Stimulated activated CD8-positive, alpha-beta memory T cell treated with anti-CD3 and anti-CD28 coated beads, Interleukin-4, amount 100 ng/mL, for 48 hours (primary cell): ENCODE measurements at regions not wholly inside any gene's neighbourhood (a gene's known extent, or its start where the extent isn't known, plus 50 kb on each side); places are given as distances from the start of the nearest gene placed in this dataset.
"Not testable (repeated sequence)": the region's sequence is repeated elsewhere in the genome, so short reads cannot be mapped to it uniquely, and the experiment has no call there.

Experiments used
- DNase-seq: peaks from one replicate; pipeline ENCODE4 v3.0.0-alpha.2; 2020

DNA sequence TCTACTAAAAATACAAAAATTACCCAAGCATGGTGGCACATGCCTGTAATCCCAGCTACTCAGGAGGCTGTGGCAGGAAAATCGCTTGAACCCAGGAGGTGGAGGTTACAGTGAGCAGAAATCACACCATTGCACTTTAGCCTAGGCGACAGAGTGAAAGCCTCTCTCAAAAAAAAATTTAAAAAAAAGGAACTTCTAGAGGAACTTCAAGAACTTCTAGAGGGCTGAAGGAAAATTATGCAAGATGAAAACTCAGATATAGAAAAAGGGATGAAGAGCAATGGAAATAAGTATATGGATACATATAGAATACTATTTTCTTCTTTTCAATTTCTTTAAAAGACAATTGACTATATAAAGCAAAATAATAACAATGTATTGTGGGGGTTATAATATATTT is 51.2 kb upstream of the PRR5 start:
- DNase-seq = no peak

DNA sequence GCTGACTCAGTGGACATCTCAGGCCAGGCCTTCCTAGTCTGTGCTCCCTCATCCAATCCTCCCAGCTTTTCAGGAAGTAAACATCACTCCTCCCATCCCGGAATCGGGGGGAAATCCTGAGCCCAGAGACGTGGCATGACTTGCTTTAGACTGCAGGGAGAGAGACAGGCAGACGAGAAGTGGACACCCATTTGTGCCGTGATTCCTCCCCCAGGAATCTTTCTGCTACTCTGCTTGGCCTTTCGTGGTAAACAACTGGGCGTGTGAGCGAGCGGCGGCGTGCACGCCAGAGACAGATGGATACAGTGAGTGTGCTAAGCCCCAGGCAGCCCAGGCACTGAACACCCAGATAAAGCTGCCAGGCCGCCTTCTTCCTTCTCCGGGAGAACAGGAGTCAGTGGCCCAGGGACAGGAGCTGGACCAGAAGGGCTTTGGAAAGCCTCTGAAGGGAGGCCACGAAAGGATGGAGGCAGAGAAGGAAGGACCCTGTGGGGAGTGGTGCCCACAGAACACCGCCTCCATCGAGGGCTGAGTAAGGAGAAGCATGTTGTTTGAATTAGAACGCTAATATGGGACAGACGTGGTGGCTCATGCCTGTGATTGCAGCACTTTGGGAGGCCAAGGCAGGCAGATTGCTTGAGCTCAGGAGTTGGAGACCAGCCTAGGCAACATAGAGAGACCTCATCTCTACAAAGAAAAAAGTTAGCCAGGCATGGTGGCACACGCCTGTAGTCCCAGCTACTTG is 53.0 kb upstream of the PRR5 start:
- DNase-seq = no peak

- no peak for DNase-seq
Observed at GRCh38 chr22:44648085-44648820, 53.8 kb upstream of the PRR5 start.

DNA sequence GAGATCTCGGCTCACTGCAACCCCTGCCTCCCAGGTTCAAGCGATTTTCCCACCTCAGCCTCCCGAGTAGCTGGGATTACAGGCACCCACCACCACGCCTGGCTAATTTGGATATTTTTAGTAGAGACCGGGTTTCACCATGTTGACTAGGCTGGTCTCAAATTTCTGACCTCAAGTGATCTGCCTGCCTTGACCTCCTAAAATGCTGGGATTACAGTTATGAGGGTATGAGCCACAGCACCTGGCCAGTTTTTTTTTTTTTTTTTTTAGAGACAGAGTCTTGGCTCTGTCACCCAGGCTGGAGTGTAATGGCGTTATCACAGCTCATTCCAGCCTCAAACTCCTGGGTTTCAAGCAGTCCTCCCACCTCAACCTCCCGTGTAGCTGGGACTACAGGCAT is 54.9 kb upstream of the PRR5 start:
- no peak for DNase-seq

GRCh38 chr22:44646668-44647067 is 55.3 kb upstream of the PRR5 start:
- DNase-seq = no peak

DNA sequence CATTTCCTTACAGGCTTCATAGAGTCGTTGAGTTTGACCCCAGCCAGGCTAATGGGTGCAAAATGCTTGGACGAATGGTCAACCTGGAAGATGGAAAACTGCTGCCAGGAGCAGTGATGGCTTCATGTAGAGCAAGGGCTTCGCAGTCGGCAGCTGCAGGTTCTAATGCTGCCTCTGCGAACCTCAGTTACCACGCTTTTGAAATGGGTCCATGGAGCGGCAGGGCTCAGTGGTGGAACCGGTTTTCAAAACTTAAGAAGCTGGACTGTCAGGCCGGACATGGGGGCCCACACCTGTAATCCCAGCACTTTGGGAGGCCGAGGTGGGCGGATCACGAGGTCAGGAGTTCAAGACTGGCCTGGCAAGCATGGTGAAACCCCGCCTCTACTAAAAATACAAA is 55.9 kb upstream of the PRR5 start:
- no peak for DNase-seq

GRCh38 chr22:44645531-44645930 is 56.5 kb upstream of the PRR5 start:
- DNase-seq = no peak

DNA sequence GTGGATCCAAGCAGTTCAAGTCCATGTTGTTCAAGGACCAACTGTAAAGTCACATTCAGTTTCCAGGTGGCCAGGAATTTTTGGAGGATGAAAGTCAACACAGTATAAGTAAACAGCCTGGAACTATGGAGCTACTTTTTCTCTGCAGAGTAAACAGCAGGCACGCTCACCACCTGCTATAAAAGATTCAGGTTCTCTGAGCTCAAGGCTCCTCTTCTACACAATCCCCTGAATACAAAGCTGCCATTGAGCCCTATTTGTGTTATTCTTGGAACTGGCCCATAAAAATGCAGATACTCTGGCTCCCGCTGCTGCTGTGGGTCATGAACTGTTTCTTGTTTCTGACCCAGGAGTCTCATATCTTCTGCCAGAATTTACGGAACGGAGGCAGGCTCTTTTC is 56.9 kb upstream of the PRR5 start:
- no peak for DNase-seq

- not testable (repeated sequence) for DNase-seq
Observed at GRCh38 chr22:44643526-44644101, 58.4 kb upstream of the PRR5 start.

DNA sequence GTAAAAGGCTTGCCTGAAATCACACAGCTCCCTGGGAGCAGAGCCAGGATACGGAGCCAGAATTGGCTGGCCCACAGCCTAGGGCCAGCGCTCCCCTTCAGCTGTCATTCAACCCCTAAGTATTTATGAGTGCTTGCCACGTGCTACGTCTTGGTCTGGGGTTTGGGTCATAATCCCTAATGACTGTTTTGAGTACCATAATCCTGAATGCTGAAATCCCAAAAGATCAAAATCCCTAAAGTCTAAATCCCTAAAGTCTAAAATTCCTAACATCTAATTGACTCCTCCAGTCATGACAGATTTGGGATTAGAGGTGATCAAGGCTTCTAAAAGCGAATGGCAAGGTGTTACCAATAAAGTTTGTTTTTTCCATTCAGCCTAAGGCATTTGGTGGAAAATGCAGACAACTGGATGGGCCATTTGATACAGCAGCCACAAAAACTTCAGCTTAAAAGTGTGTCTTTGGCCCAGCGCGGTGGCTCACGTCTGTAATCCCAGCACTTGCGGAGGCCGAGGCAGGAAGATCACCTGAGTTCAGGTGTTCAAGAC is 59.8 kb upstream of the PRR5 start:
- DNase-seq = no peak

DNA sequence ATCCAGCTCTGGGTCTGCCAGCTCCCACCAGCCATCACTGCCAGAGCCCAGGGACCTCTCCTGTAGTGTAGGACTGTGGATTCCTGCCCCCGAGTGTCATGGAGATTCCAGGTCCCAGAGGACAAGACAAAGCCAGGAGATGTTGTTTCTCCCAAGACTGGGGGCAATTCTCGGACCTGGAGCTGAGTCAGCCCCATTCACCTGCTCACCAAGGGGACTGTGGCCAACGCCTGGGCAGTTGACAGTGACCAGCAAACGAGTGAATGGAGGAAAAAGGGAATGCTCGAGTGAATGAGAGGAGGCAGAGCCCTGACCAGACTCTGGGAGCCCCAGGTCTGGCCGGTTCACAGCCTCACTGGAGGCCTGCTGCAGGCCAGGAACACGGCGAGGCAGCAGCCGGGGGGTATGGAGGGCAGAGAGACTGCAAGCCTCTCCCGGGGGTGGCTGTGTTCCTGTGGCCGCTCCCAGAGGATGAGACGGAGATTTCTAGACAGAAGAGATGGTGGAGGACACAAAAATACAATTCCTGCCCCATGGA is 61.3 kb upstream of the PRR5 start:
- DNase-seq = no peak

DNA sequence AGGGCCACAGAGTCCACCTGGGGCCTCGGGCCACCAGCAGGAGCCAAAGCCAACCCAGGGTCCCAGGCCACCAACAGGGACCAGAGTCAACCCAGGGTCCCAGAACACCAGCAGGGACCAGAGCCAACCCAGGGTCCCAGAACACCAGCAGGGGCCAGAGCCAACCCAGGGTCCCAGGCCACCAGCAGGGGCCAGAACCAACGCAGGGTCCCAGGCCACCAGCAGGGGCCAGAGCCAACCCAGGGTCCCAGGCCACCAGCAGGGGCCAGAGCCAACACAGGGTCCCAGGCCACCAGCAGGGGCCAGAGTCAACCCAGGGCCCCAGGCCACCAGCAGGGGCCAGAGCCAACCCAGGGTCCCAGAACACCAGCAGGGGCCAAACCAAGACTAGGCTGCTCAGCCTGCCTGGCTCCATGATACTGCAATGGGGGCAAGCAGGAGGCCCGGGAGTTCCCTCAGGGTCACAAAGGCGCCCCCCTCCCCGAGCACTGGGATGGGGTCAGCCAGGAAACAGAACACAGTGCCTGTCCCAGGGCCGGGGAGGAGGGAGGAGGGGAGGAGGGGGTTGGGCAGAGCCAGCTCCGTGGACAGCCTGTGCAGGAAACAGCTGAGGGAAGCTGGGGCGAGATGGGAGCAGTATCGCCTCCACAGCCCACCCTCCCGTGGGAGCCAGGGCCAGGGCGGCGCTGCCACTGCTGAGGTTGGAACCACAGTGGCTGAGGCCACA is 62.0 kb upstream of the PRR5 start:
- no peak for DNase-seq

DNA sequence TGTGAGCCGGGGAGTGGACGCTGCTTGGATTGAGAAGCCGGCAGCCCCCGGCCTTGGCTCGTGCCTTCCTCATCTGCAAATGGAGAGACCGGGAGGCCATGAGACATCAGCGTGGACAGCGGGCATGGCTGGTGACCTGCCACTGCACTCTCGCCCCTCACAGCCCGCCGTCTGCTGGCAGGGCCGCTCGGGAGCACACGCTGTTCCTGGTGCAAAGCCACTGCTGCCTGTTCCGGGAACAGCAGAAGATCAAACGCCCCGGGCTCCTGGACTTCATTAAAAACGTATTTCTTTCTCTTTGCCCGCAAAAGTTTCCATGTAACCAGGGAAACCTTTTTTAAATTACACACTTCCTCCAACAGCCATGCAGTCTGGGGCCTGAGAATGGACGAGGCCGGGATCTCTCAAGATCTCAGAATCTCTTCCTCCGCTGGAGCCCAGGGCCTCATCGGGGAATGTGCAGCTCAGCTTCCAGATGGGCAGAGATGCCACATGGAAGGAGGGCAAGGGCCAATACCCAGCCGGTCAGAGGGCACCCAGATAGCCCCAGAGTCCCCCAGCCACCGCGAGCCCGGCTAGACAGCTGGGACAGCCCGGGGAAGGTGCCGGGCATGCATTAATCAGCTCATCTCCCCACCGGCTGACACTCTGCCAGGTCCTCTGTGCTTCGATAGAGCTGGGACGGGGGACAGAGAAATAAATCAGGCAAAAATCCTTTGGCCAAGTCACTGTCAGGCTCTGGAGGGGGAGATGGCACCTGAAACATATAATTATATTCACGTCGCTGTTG is 62.8 kb upstream of the PRR5 start:
- DNase-seq = no peak

DNA sequence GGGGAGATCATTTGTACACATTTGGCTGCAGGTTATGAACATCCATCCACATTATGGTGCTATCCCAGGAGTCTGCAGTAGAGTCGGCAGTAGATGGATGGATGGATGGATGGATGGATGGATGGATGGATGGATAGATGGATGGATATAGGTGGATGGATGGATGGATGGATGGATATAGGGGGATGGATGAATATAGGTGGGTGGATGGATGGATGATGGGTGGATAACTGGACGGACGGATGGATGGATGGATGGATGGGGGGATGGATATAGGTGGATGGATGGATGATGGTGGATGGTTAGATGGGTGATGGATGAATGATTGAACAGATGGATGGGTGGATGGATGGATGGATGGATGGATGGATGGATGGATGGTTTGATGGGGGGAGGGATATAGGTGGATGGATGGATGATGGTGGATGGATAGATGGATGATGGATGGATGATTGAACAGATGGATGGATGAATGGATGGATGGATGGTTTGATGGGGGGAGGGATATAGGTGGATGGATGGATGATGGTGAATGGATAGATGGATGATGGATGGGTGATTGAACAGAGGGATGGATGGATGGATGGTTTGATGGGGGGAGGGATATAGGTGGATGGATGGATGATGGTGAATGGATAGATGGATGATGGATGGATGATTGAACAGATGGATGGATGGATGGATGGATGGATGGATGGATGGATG is 65.3 kb upstream of the PRR5 start:
- not testable (repeated sequence) for DNase-seq

- DNase-seq = not testable (repeated sequence)
Observed at GRCh38 chr22:44635567-44635966, 66.4 kb upstream of the PRR5 start.

DNA sequence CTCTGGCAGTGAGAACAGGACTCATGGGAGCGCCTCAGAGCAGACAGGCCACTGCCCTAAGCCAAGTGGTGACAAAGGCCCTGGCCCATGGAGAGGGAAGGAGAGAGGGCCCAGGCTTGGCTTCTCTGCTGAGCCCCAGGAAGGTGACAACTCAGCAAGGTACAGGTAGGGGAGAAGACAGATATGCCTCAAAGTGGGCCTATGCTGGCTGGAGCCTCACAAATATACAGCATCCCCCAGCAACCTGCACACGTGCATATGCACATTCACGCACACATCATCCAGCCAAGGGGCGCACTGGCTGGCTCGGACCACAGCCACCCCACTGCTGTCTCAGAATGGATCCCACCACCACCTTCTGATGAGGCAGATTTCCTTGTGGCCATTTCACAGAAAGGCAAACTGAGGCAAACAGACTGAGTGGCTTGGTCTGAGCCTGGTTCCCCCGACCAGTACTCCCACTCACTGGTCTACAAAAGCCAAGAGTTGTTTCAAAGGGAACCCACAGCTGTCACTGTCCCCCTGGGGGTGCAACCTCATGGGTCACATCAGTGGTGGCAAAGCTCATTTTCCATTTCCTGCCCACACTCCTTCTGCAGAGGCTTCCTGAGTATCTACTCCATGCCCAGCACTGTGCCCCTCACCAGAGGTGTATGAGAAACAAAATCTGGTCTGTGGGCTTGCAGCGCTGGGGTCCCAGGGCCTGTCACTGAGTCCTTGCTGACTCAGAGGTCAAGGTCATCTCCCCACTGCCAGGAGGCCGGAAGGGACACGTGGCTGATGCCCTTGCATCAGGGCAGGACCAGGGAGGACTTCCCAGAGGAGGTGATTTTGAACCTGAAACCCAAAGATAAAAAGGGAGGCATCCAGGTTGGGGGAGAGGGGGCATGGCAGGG is 67.3 kb upstream of the PRR5 start:
- no peak for DNase-seq

DNA sequence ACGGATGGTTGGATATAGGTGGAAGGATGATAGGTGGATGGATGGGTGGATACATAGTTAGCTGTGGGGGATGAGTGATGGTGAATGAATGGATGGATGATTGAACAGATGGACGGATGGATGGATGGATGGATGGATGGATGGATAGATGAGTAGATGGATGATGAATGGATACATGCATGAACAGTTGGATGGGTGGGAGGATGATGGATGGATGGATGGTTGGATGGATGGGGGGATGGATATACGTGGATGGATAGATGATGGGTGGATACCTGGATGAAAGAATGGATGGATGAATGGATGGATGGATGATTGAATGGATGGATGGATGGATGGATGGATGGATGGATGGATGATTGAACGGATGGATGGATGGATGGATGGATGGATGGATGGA is 68.4 kb upstream of the PRR5 start:
- no peak for DNase-seq

DNA sequence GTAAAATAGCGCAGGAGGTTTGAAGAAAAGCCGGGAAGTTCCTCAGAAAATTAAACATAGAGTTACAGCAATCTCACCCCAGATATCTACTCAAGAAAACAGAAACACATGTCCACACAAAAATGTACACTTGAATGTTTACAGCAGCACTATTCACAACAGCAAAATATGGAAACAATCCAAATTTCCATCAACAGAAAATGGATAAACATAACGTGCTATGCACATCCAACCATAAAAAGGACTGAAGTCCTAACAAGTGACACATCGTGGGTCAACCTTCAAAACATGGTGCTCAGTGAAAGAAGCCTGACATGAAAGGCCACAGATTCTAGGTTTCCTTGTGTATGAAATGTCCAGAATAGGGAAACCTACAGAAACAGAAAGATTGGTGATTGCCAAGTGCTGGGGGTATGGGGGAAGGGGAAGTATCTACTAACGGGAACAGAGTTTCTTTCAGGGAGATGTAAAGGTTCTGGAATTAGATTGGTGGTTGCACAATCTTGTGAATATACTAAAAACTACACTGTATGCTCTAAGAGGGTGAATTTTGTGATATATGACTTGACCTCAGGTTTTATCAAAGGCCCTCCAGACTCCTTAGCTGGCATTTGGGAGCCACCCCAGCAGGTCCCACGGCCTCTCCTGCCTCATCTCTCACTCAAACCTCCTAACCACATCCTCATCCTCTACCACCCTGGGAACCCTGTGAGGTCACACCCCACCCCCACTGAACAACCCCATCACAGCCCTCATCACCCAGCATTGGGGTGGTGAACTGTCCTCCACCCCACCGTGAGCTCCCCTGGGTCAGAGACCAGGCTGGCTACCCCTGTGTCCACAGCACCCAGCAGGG is 69.2 kb upstream of the PRR5 start:
- no peak for DNase-seq

DNA sequence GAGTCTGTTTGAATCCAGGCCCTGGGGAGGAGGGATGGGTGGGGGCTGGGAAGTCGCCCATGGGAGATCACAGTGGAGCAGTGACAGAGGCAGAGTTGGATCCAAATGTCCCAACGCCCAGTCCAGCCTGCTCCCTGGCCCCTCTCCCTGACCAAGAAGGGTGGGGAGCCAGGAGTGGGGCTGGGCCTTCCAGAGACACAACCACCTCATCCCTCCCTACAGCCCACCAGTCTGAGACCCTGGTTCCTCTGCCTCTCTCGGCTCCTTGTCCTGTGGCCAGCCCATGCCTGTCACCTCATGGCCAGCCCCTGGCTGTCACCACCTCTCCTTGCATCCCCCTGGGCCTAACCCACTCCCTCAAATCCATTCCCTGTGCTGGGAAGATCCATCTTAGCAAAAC is 71.2 kb upstream of the PRR5 start:
- DNase-seq = no peak
